ENCODE measurements at regions not wholly inside any gene's neighbourhood (a gene's known extent, or its start where the extent isn't known, plus 50 kb on each side); places are given as distances from the start of the nearest gene placed in this dataset.

- no peaks in the 10 kb centered on the region for H3K4me1 ChIP-seq (ENCODE audit: low read depth, poor library complexity, severe bottlenecking)
- TF ChIP-seq CTCF (conservative IDR thresholded peaks at IDR 0.05; ENCODE audit: low read depth, low read length), result no peak
- H3K4me3 ChIP-seq (IDR thresholded peaks at IDR 0.05; ENCODE audit: insufficient read depth, low read depth, low read length), result no peak overlapping the region
Observed at GRCh38 chr14:84251411-84252115, 1278.4 kb upstream of the FLRT2 start.

GRCh38 chr14:84252706-84253105, 1277.2 kb upstream of the FLRT2 start:
- Histone ChIP-seq H3K79me2 (ENCODE audit: insufficient read depth, low read depth) (no peaks in the 10 kb centered on the region), H3K4me1 (ENCODE audit: low read depth, poor library complexity, severe bottlenecking) (no peaks in the 10 kb centered on the region), H4K20me1 (ENCODE audit: insufficient read depth) (no peaks in the 10 kb centered on the region), H3K36me3 (ENCODE audit: insufficient read depth) (no peaks in the 10 kb centered on the region), H3K4me2 (no peak overlapping the region), H3K27me3 (ENCODE audit: insufficient read depth, low read depth) (no peaks in the 10 kb centered on the region), H3K27ac (no peak overlapping the region), H2AFZ (ENCODE audit: low read depth) (no peak overlapping the region), H3K4me3 (IDR thresholded peaks at IDR 0.05; ENCODE audit: insufficient read depth, low read depth, low read length) (no peak overlapping the region), H3K9ac (no peak overlapping the region)
- no peak for TF ChIP-seq CTCF (conservative IDR thresholded peaks at IDR 0.05; ENCODE audit: low read depth, low read length)

More at GRCh38 chr14:84251411-84252115, 1278.4 kb upstream of the FLRT2 start:
- Histone ChIP-seq H2AFZ (ENCODE audit: low read depth) (no peak overlapping the region), H3K27me3 (ENCODE audit: insufficient read depth, low read depth) (no peaks in the 10 kb centered on the region), H4K20me1 (ENCODE audit: insufficient read depth) (no peaks in the 10 kb centered on the region), H3K4me2 (no peak overlapping the region), H3K36me3 (ENCODE audit: insufficient read depth) (no peaks in the 10 kb centered on the region), H3K27ac (no peak overlapping the region), H3K79me2 (ENCODE audit: insufficient read depth, low read depth) (no peaks in the 10 kb centered on the region), H3K9ac (no peak overlapping the region)

- no peaks in the 10 kb centered on the region for H3K79me2 ChIP-seq (ENCODE audit: insufficient read depth, low read depth)
- TF ChIP-seq CTCF (conservative IDR thresholded peaks at IDR 0.05; ENCODE audit: low read depth, low read length), result no peak
- H2AFZ ChIP-seq (ENCODE audit: low read depth), result no peak overlapping the region
- no peaks in the 10 kb centered on the region for H3K36me3 ChIP-seq (ENCODE audit: insufficient read depth)
- no peak overlapping the region for H3K4me2 ChIP-seq
- no peak overlapping the region for H3K27ac ChIP-seq
- H3K4me1 ChIP-seq (ENCODE audit: low read depth, poor library complexity, severe bottlenecking), result no peaks in the 10 kb centered on the region
- H4K20me1 ChIP-seq (ENCODE audit: insufficient read depth), result no peaks in the 10 kb centered on the region
- H3K27me3 ChIP-seq (ENCODE audit: insufficient read depth, low read depth), result no peaks in the 10 kb centered on the region
- no peak overlapping the region for H3K9ac ChIP-seq
- no peak overlapping the region for H3K4me3 ChIP-seq (IDR thresholded peaks at IDR 0.05; ENCODE audit: insufficient read depth, low read depth, low read length)
Observed at GRCh38 chr14:84253326-84253725, 1276.6 kb upstream of the FLRT2 start.

GRCh38 chr14:84254290-84254689, 1275.7 kb upstream of the FLRT2 start:
- TF ChIP-seq CTCF (conservative IDR thresholded peaks at IDR 0.05; ENCODE audit: low read depth, low read length), result no peak
- no peak overlapping the region for H3K9ac ChIP-seq
- no peak overlapping the region for H3K4me2 ChIP-seq
- no peaks in the 10 kb centered on the region for H3K4me1 ChIP-seq (ENCODE audit: low read depth, poor library complexity, severe bottlenecking)
- no peaks in the 10 kb centered on the region for H3K27me3 ChIP-seq (ENCODE audit: insufficient read depth, low read depth)
- H3K79me2 ChIP-seq (ENCODE audit: insufficient read depth, low read depth), result no peaks in the 10 kb centered on the region
- no peak overlapping the region for H3K27ac ChIP-seq
- H2AFZ ChIP-seq (ENCODE audit: low read depth), result no peak overlapping the region
- H3K4me3 ChIP-seq (IDR thresholded peaks at IDR 0.05; ENCODE audit: insufficient read depth, low read depth, low read length), result no peak overlapping the region
- no peaks in the 10 kb centered on the region for H3K36me3 ChIP-seq (ENCODE audit: insufficient read depth)
- H4K20me1 ChIP-seq (ENCODE audit: insufficient read depth), result no peaks in the 10 kb centered on the region
